SK-N-SH (cell line): ENCODE measurements at regions not wholly inside any gene's neighbourhood (a gene's known extent, or its start where the extent isn't known, plus 50 kb on each side); places are given as distances from the start of the nearest gene placed in this dataset.

ENCODE experiments used
- CTCF ChIA-PET: fragments of 300-600, 350-600 bp; formaldehyde crosslinking; extraction: SDS; loops from one replicate; lab custom pipeline; 2021; lab: Yijun Ruan, JAX
- POLR2A ChIA-PET: fragments of 350-600 bp; sonication (Branson Sonifier 250); formaldehyde crosslinking; extraction: SDS; loops from one replicate; lab custom pipeline; 2020; ENCODE audit warnings: antibody characterized with exemption, inconsistent platforms; lab: Yijun Ruan, JAX
- DNase-seq: peaks from one replicate; pipeline ENCODE4 v3.0.0; 2012
- H2AFZ ChIP-seq: fragments of 200-600 bp; sonication (generic); 2 replicates; pipeline ENCODE4 v1.8.1; 2016; ENCODE audit warnings: antibody characterized with exemption, mild to moderate bottlenecking, low read depth
- H3F3A ChIP-seq: fragments of 200-600 bp; sonication (generic); replicated peaks from 2 replicates; pipeline ENCODE3; 2016; ENCODE audit warnings: antibody characterized with exemption, mild to moderate bottlenecking; ENCODE audit not compliant: insufficient read depth
- H3K27ac ChIP-seq, 2 experiments: fragments of 200-500 bp in 1 of 2; fragments of 200-600 bp in 1 of 2; sonication (Bioruptor generic) in 1 of 2; sonication (generic), shearing (Covaris generic) in 1 of 2; 2 replicates each; pipeline versions ENCODE4 v1.5.1 to v1.6.1; 2014 to 2016; ENCODE audit warnings: low read depth in 2 of 2, inconsistent platforms in 1 of 2, low read length in 1 of 2, mild to moderate bottlenecking in 1 of 2, mixed read lengths in 1 of 2
- H3K27me3 ChIP-seq: fragments of 200-600 bp; sonication (generic), shearing (Covaris generic); 2 replicates; pipeline ENCODE4 v1.6.1; 2016; ENCODE audit warnings: mixed run types; ENCODE audit not compliant: insufficient read depth
- H3K36me3 ChIP-seq, 2 experiments: fragments of 200-500 bp in 1 of 2; fragments of 200-600 bp in 1 of 2; sonication (Bioruptor generic) in 1 of 2; sonication (generic) in 1 of 2; replicated peaks in 1 of 2; 2 replicates each; pipeline versions ENCODE3 to v1.5.1; 2014 to 2016; ENCODE audit warnings: low read length in 1 of 2, mild to moderate bottlenecking in 1 of 2; ENCODE audit not compliant: insufficient read depth in 2 of 2, control insufficient read depth in 1 of 2
- H3K4me1 ChIP-seq, 2 experiments: fragments of 200-500 bp in 1 of 2; fragments of 200-600 bp in 1 of 2; sonication (Bioruptor generic) in 1 of 2; sonication (generic), shearing (Covaris generic) in 1 of 2; 2 replicates each; pipeline versions ENCODE4 v1.5.1 to v1.6.1; 2014 to 2016; ENCODE audit warnings: low read depth in 1 of 2, low read length in 1 of 2, mixed run types in 1 of 2; ENCODE audit not compliant: insufficient read depth in 2 of 2, control insufficient read depth in 1 of 2
- H3K4me2 ChIP-seq: fragments of 200-600 bp; sonication (generic), shearing (Covaris generic); 2 replicates; pipeline ENCODE4 v1.6.1; 2017; ENCODE audit warnings: mixed run types
- H3K4me3 ChIP-seq, 2 experiments: fragments of 200-500 bp in 1 of 2; fragments of 200-600 bp in 1 of 2; sonication (Bioruptor generic) in 1 of 2; sonication (generic), shearing (Covaris generic) in 1 of 2; 2 replicates each; pipeline versions ENCODE4 v1.5.1 to v1.8.1; 2014 to 2016; ENCODE audit warnings: low read depth in 2 of 2, inconsistent platforms in 1 of 2, low read length in 1 of 2, mild to moderate bottlenecking in 1 of 2, mixed read lengths in 1 of 2, moderate library complexity in 1 of 2
- H3K79me2 ChIP-seq: fragments of 200-600 bp; sonication (generic); 2 replicates; pipeline ENCODE4 v1.8.1; 2017; ENCODE audit warnings: mild to moderate bottlenecking; ENCODE audit not compliant: insufficient read depth
- H3K9ac ChIP-seq: fragments of 200-600 bp; sonication (generic); 2 replicates; pipeline ENCODE4 v1.6.1; 2017; ENCODE audit warnings: mixed run types
- H3K9me2 ChIP-seq: fragments of 200-600 bp; sonication (generic); 2 replicates; pipeline ENCODE4 v1.6.1; 2017; ENCODE audit warnings: mixed run types
- H3K9me3 ChIP-seq: fragments of 200-600 bp; sonication (generic); 2 replicates; pipeline ENCODE4 v1.6.1; 2017; ENCODE audit warnings: mixed run types, mild to moderate bottlenecking, moderate library complexity
- H4K20me1 ChIP-seq: fragments of 200-600 bp; sonication (generic); 2 replicates; pipeline ENCODE4 v1.6.1; 2017; ENCODE audit warnings: mild to moderate bottlenecking, mixed run types; ENCODE audit not compliant: insufficient read depth
- CHD2 ChIP-seq: fragments of 150-350 bp; IDR thresholded peaks from 2 replicates; pipeline ENCODE4 v1.6.1; 2018; ENCODE audit warnings: low read length; ENCODE audit not compliant: partially characterized antibody
- GABPA ChIP-seq: IDR thresholded peaks from 2 replicates; pipeline ENCODE4 v1.4.0; 2012; ENCODE audit warnings: low read depth, mild to moderate bottlenecking
- GATA2 ChIP-seq: sonication (generic); formaldehyde crosslinking; IDR thresholded peaks from 2 replicates; pipeline ENCODE4 v1.5.0; 2020; ENCODE audit warnings: mild to moderate bottlenecking, missing genetic modification reagents
- MXI1 ChIP-seq: IDR thresholded peaks from 2 replicates; pipeline ENCODE4 v1.6.1; 2012; ENCODE audit warnings: mild to moderate bottlenecking, low read depth, low read length, improper control_type of control experiment
- NFIC ChIP-seq: IDR thresholded peaks from 2 replicates; pipeline ENCODE4 v1.4.0; 2012; ENCODE audit warnings: borderline replicate concordance
- POLR2AphosphoS5 ChIP-seq: IDR thresholded peaks from 2 replicates; pipeline ENCODE4 v1.6.1; 2012; ENCODE audit warnings: low read depth, low read length
- RAD21 ChIP-seq: IDR thresholded peaks from 2 replicates; pipeline ENCODE4 v1.6.1; 2012; ENCODE audit warnings: mild to moderate bottlenecking, low read length
- RCOR1 ChIP-seq: fragments of 150-350 bp; IDR thresholded peaks from 2 replicates; pipeline ENCODE4 v1.6.1; 2017; ENCODE audit warnings: antibody characterized with exemption, low read length
- RFX5 ChIP-seq: IDR thresholded peaks from 2 replicates; pipeline ENCODE4 v1.6.1; 2012; ENCODE audit warnings: mild to moderate bottlenecking, improper control_type of control experiment, low read length
- SIN3A ChIP-seq: IDR thresholded peaks from 2 replicates; pipeline ENCODE4 v1.6.1; 2012; ENCODE audit warnings: low read depth, mild to moderate bottlenecking, low read length, moderate library complexity, borderline replicate concordance
- SMC3 ChIP-seq: IDR thresholded peaks from 2 replicates; pipeline ENCODE4 v1.6.1; 2012; ENCODE audit warnings: low read depth, low read length, improper control_type of control experiment
- TEAD4 ChIP-seq: IDR thresholded peaks from 2 replicates; pipeline ENCODE4 v1.4.0; 2012; ENCODE audit warnings: mild to moderate bottlenecking, borderline replicate concordance; ENCODE audit not compliant: insufficient read depth
- WGBS: methylation state at CpG from one replicate; pipeline ENCODE4 v1.1.6; 2017; ENCODE audit warnings: low lambda C conversion rate; 5-methylcytosine and 5-hydroxymethylcytosine counted together
- TF ChIP-seq, protein P1 (sequence below): IDR thresholded peaks from 2 replicates; pipeline ENCODE4 v1.4.0; 2012; ENCODE audit warnings: low read depth, borderline replicate concordance
- TF ChIP-seq, protein P2 (sequence below): fragments of 150-350 bp; IDR thresholded peaks from 2 replicates; pipeline ENCODE4 v1.6.1; 2016; ENCODE audit warnings: mild to moderate bottlenecking, low read depth, low read length
- TF ChIP-seq, protein P3 (sequence below): IDR thresholded peaks from 2 replicates; pipeline ENCODE4 v1.4.0; 2012; ENCODE audit warnings: low read depth, borderline replicate concordance

GRCh38 chr2:83866211-83866610, 592.9 kb downstream of the SUCLG1 start:
- DNase-seq, result no peak
- ChIA-PET CTCF (no interaction called here), POLR2A (no interaction called here)

DNA sequence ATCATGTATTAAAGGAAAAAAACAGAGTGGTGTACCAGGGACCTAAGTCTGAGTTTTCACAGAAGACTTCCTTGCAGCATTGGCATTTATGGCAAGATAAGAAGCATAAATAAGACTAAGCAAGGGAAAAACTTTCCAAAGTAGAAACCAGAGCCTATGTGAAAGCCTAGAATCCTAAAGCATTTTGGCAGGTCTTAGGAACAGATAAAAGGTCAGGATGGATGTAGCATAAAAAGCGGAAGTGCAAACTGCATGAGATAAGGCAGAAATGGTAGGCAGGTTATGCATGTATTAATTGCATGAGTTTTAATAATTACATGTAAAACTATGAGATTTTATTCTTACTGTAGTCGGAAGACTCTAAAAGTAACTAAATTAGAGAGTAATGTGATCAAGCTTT, 596.5 kb downstream of the SUCLG1 start:
- no peaks in the 10 kb centered on the region for H3K27me3 ChIP-seq
- CTCF ChIA-PET, result no interaction called here
- WGBS, result 16% methylated on average over 2 of the region's 2 CpGs
- no peak overlapping the region for H3K4me2 ChIP-seq
- TF ChIP-seq RCOR1 (no peak), NFIC (no peak)
- TF ChIP-seq, all 33 proteins: peak for 0
- Histone ChIP-seq H3K36me3 (no peaks in the 10 kb centered on the region), H3K27ac (no peak overlapping the region), H3K79me2 (no peaks in the 10 kb centered on the region), H3K9me2 (no peaks in the 10 kb centered on the region), H2AFZ (no peak overlapping the region), H3K4me3 (no peak overlapping the region), H3K9me3 (no peaks in the 10 kb centered on the region), H3K9ac (no peak overlapping the region), H3K4me1 (no peaks in the 10 kb centered on the region), H3F3A (no peaks in the 10 kb centered on the region), H4K20me1 (no peaks in the 10 kb centered on the region)
- no peak for DNase-seq
- POLR2A ChIA-PET, result no interaction called here

More at GRCh38 chr2:83866211-83866610, 592.9 kb downstream of the SUCLG1 start:
- Histone ChIP-seq H3K27me3 (no peaks in the 10 kb centered on the region), H3K9me2 (no peaks in the 10 kb centered on the region), H3F3A (no peaks in the 10 kb centered on the region), H3K4me2 (no peak overlapping the region), H3K36me3 (no peaks in the 10 kb centered on the region), H3K4me1 (no peaks in the 10 kb centered on the region), H3K79me2 (no peaks in the 10 kb centered on the region), H3K9me3 (no peaks in the 10 kb centered on the region), H3K27ac (no peak overlapping the region), H3K4me3 (no peak overlapping the region), H3K9ac (no peak overlapping the region), H2AFZ (no peak overlapping the region), H4K20me1 (no peaks in the 10 kb centered on the region)
- TF ChIP-seq, protein P1, sequence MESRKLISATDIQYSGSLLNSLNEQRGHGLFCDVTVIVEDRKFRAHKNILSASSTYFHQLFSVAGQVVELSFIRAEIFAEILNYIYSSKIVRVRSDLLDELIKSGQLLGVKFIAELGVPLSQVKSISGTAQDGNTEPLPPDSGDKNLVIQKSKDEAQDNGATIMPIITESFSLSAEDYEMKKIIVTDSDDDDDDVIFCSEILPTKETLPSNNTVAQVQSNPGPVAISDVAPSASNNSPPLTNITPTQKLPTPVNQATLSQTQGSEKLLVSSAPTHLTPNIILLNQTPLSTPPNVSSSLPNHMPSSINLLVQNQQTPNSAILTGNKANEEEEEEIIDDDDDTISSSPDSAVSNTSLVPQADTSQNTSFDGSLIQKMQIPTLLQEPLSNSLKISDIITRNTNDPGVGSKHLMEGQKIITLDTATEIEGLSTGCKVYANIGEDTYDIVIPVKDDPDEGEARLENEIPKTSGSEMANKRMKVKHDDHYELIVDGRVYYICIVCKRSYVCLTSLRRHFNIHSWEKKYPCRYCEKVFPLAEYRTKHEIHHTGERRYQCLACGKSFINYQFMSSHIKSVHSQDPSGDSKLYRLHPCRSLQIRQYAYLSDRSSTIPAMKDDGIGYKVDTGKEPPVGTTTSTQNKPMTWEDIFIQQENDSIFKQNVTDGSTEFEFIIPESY, result no peak
- TF ChIP-seq RFX5 (no peak), MXI1 (no peak), RAD21 (no peak), SIN3A (no peak)
- TF ChIP-seq, protein P2, sequence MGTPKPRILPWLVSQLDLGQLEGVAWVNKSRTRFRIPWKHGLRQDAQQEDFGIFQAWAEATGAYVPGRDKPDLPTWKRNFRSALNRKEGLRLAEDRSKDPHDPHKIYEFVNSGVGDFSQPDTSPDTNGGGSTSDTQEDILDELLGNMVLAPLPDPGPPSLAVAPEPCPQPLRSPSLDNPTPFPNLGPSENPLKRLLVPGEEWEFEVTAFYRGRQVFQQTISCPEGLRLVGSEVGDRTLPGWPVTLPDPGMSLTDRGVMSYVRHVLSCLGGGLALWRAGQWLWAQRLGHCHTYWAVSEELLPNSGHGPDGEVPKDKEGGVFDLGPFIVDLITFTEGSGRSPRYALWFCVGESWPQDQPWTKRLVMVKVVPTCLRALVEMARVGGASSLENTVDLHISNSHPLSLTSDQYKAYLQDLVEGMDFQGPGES, result no peak
- 17% methylated on average over 3 of the region's 3 CpGs for WGBS

- no peaks in the 10 kb centered on the region for H3K4me1 ChIP-seq
- no peak overlapping the region for H3K4me3 ChIP-seq
- no peaks in the 10 kb centered on the region for H3K27me3 ChIP-seq
- no peaks in the 10 kb centered on the region for H3K9me2 ChIP-seq
- no peak overlapping the region for H3K27ac ChIP-seq
- CTCF ChIA-PET, result no interaction called here
- H3F3A ChIP-seq, result no peaks in the 10 kb centered on the region
- POLR2A ChIA-PET, result no interaction called here
- no peaks in the 10 kb centered on the region for H3K36me3 ChIP-seq
- H2AFZ ChIP-seq, result no peak overlapping the region
- H3K4me2 ChIP-seq, result no peak overlapping the region
- TF ChIP-seq CHD2 (no peak), SMC3 (no peak), GATA2 (CRISPR knock-in tag) (no peak), POLR2AphosphoS5 (no peak), TEAD4 (no peak), GABPA (no peak)
- TF ChIP-seq, protein P3, sequence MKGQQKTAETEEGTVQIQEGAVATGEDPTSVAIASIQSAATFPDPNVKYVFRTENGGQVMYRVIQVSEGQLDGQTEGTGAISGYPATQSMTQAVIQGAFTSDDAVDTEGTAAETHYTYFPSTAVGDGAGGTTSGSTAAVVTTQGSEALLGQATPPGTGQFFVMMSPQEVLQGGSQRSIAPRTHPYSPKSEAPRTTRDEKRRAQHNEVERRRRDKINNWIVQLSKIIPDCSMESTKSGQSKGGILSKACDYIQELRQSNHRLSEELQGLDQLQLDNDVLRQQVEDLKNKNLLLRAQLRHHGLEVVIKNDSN, result no peak
- DNase-seq, result no peak
- no peak overlapping the region for H3K9ac ChIP-seq
- H3K79me2 ChIP-seq, result no peaks in the 10 kb centered on the region
- 25% methylated on average over 7 of the region's 7 CpGs for WGBS
- H4K20me1 ChIP-seq, result no peaks in the 10 kb centered on the region
- no peaks in the 10 kb centered on the region for H3K9me3 ChIP-seq
Observed at GRCh38 chr2:83860320-83860719, 598.8 kb downstream of the SUCLG1 start.
